ENCODE measurements at regions not wholly inside any gene's neighbourhood (a gene's known extent, or its start where the extent isn't known, plus 50 kb on each side); places are given as distances from the start of the nearest gene placed in this dataset.

- H2AFZ ChIP-seq (ENCODE audit: insufficient read depth, low read depth, low read length, poor library complexity, severe bottlenecking) = no peak overlapping the region
- no peak for DNase-seq
- no peaks in the 10 kb centered on the region for H3K79me2 ChIP-seq (ENCODE audit: insufficient read depth, low read length)
- H4K20me1 ChIP-seq (ENCODE audit: insufficient read depth, low read length) = no peaks in the 10 kb centered on the region
- intact Hi-C loops (cut with micrococcal nuclease) = no loop called here
- H3K9me3 ChIP-seq (replicated peaks in 1 of 2; ENCODE audit: control insufficient read depth in 1 of 2, insufficient read depth in 1 of 2, low read length in 2 of 2) = peaks cover 0 to 2% of the 10 kb centered on the region in 2 donors
- 93% methylated on average over 8 of the region's 8 CpGs for WGBS (ENCODE audit: insufficient coverage)
- no peaks in the 10 kb centered on the region for H3K27me3 ChIP-seq (ENCODE audit: control insufficient read depth in 2 of 2, insufficient read depth in 2 of 2, low read length in 2 of 2)
- H3K4me1 ChIP-seq (ENCODE audit: control insufficient read depth in 1 of 2, insufficient read depth in 2 of 2, low read length in 2 of 2) = no peaks in the 10 kb centered on the region
- Mint-ChIP-seq H3K9me3 (peaks cover 0 to 8% (median 2%) of the 10 kb centered on the region in 7 donors), H3K4me3 (no peak overlapping the region), H3K36me3 (no peaks in the 10 kb centered on the region), H3K4me1 (peaks cover 4% of the 10 kb centered on the region), H3K27ac (no peak overlapping the region), H3K27me3 (ENCODE audit: low read depth in 3 of 3) (peaks cover 0 to 3% (median 3%) of the 10 kb centered on the region in 3 donors)
- no peak overlapping the region for H3K4me3 ChIP-seq (replicated peaks in 1 of 3; ENCODE audit: low read depth in 2 of 3, low read length in 3 of 3)
- no peak overlapping the region for H3K4me2 ChIP-seq (replicated peaks; ENCODE audit: extremely low read depth, low read length, poor library complexity, severe bottlenecking)
- no peaks in the 10 kb centered on the region for H3K36me3 ChIP-seq (replicated peaks in 1 of 2; ENCODE audit: control insufficient read depth in 1 of 2, insufficient read depth in 2 of 2, low read length in 2 of 2)
- no peak overlapping the region for H3K27ac ChIP-seq (ENCODE audit: low read depth in 1 of 2, low read length in 2 of 2)
- TF ChIP-seq CTCF (IDR thresholded peaks at IDR 0.05) = no peak
- H3K9ac ChIP-seq (ENCODE audit: insufficient read depth, low read length, poor library complexity, severe bottlenecking) = no peak overlapping the region
Measured at GRCh38 chr5:158268286-158268685, 409.3 kb upstream of the CLINT1 start.

- no peak for DNase-seq
- WGBS (ENCODE audit: insufficient coverage) = no CpG with 5 or more reads among the region's 2 CpGs
- H3K27ac Mint-ChIP-seq = no peak overlapping the region
- Histone ChIP-seq H2AFZ (ENCODE audit: insufficient read depth, low read depth, low read length, poor library complexity, severe bottlenecking) (no peak overlapping the region), H3K27me3 (ENCODE audit: control insufficient read depth in 2 of 2, insufficient read depth in 2 of 2, low read length in 2 of 2) (no peaks in the 10 kb centered on the region), H3K4me3 (replicated peaks in 1 of 3; ENCODE audit: low read depth in 2 of 3, low read length in 3 of 3) (no peak overlapping the region), H4K20me1 (ENCODE audit: insufficient read depth, low read length) (no peaks in the 10 kb centered on the region), H3K9me3 (replicated peaks in 1 of 2; ENCODE audit: control insufficient read depth in 1 of 2, insufficient read depth in 1 of 2, low read length in 2 of 2) (peaks cover 0 to 2% of the 10 kb centered on the region in 2 donors), H3K9ac (ENCODE audit: insufficient read depth, low read length, poor library complexity, severe bottlenecking) (no peak overlapping the region), H3K4me1 (ENCODE audit: control insufficient read depth in 1 of 2, insufficient read depth in 2 of 2, low read length in 2 of 2) (no peaks in the 10 kb centered on the region), H3K4me2 (replicated peaks; ENCODE audit: extremely low read depth, low read length, poor library complexity, severe bottlenecking) (no peak overlapping the region), H3K27ac (ENCODE audit: low read depth in 1 of 2, low read length in 2 of 2) (no peak overlapping the region), H3K79me2 (ENCODE audit: insufficient read depth, low read length) (no peaks in the 10 kb centered on the region), H3K36me3 (replicated peaks in 1 of 2; ENCODE audit: control insufficient read depth in 1 of 2, insufficient read depth in 2 of 2, low read length in 2 of 2) (no peaks in the 10 kb centered on the region)
- peaks cover 0 to 8% (median 2%) of the 10 kb centered on the region in 7 donors for H3K9me3 Mint-ChIP-seq
- intact Hi-C loops (cut with micrococcal nuclease) = no loop called here
- H3K36me3 Mint-ChIP-seq = no peaks in the 10 kb centered on the region
- H3K4me1 Mint-ChIP-seq = peaks cover 4% of the 10 kb centered on the region
- TF ChIP-seq CTCF (IDR thresholded peaks at IDR 0.05) = no peak
- H3K4me3 Mint-ChIP-seq = no peak overlapping the region
- H3K27me3 Mint-ChIP-seq (ENCODE audit: low read depth in 3 of 3) = peaks cover 0 to 3% (median 3%) of the 10 kb centered on the region in 3 donors
Measured at GRCh38 chr5:158267228-158267627, 408.3 kb upstream of the CLINT1 start.
